Superior temporal gyrus (tissue), 1 donor: ENCODE measurements at regions not wholly inside any gene's neighbourhood (a gene's known extent, or its start where the extent isn't known, plus 50 kb on each side); places are given as distances from the start of the nearest gene placed in this dataset.
"Not testable (repeated sequence)": the region's sequence is repeated elsewhere in the genome, so short reads cannot be mapped to it uniquely, and the experiment has no call there.

Experiments
- DNase-seq: peaks from one replicate; pipeline ENCODE4 v3.0.0-alpha.2; 2016; ENCODE audit errors: extremely low spot score

- DNase-seq: not testable (repeated sequence)
Observed at GRCh38 chrX:39277685-39278390, 476.6 kb downstream of the MID1IP1 start.

- DNase-seq: no peak
Observed at GRCh38 chrX:39283239-39283638, 482.0 kb downstream of the MID1IP1 start.

- DNase-seq: no peak
Observed at GRCh38 chrX:39288592-39288991, 487.3 kb downstream of the MID1IP1 start.

- no peak for DNase-seq
Observed at GRCh38 chrX:39289827-39290226, 488.6 kb downstream of the MID1IP1 start.

GRCh38 chrX:39293203-39293602 is 491.9 kb downstream of the MID1IP1 start:
- DNase-seq: no peak

- DNase-seq: no peak
Observed at GRCh38 chrX:39296472-39296871, 495.2 kb downstream of the MID1IP1 start.

- DNase-seq: no peak
Observed at GRCh38 chrX:39298821-39299220, 497.6 kb downstream of the MID1IP1 start.

- no peak for DNase-seq
Observed at GRCh38 chrX:39299615-39300014, 498.4 kb downstream of the MID1IP1 start.

GRCh38 chrX:39301036-39301435 is 499.8 kb downstream of the MID1IP1 start:
- DNase-seq: no peak

- no peak for DNase-seq
Observed at GRCh38 chrX:39302838-39303237, 501.6 kb downstream of the MID1IP1 start.

GRCh38 chrX:39304746-39305145 is 503.5 kb downstream of the MID1IP1 start:
- peak; percentile 71 for DNase-seq

- no peak for DNase-seq
Observed at GRCh38 chrX:39307488-39307887, 506.2 kb downstream of the MID1IP1 start.

GRCh38 chrX:39308126-39308525 is 506.9 kb downstream of the MID1IP1 start:
- DNase-seq: no peak

- DNase-seq: no peak
Observed at GRCh38 chrX:39309018-39309635, 507.9 kb downstream of the MID1IP1 start.

GRCh38 chrX:39309721-39310152 is 508.5 kb downstream of the MID1IP1 start:
- DNase-seq: no peak

GRCh38 chrX:39310891-39311290 is 509.6 kb downstream of the MID1IP1 start:
- no peak for DNase-seq

GRCh38 chrX:39311646-39312045 is 510.4 kb downstream of the MID1IP1 start:
- DNase-seq: no peak

GRCh38 chrX:39313146-39313545 is 511.9 kb downstream of the MID1IP1 start:
- no peak for DNase-seq

GRCh38 chrX:39318506-39319343 is 517.5 kb downstream of the MID1IP1 start:
- no peak for DNase-seq

- DNase-seq: no peak
Observed at GRCh38 chrX:39320165-39320564, 518.9 kb downstream of the MID1IP1 start.

- no peak for DNase-seq
Observed at GRCh38 chrX:39322496-39322895, 521.2 kb downstream of the MID1IP1 start.

- no peak for DNase-seq
Observed at GRCh38 chrX:39324233-39324930, 523.1 kb downstream of the MID1IP1 start.
